ENCODE measurements at regions not wholly inside any gene's neighbourhood (a gene's known extent, or its start where the extent isn't known, plus 50 kb on each side); places are given as distances from the start of the nearest gene placed in this dataset.

DNA sequence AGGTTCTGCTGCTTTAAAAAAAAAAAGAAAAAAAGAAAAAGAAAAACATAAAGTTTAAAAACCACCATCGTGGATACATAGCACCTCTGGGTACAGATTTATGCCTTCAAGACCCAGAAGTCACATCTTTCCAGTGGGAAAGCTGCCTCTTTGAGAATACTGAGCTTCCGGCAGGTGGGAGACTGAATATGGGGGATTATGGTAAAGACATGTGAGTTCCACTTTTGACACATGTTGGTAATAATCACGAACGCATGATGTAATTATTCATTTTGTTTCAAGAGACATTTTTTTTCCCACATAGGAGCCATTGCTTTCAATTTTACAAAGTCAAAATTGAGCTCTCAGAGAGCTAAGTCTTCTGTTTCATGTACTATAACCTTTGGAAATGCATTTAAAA is 229.7 kb upstream of the CDH5 start:
- TF ChIP-seq GATA2 (IDR thresholded peaks at IDR 0.05; ENCODE audit: low read depth, low read length), result no peak
- no peak for TF ChIP-seq GATA3 (IDR thresholded peaks at IDR 0.05; ENCODE audit: low read depth, low read length)

DNA sequence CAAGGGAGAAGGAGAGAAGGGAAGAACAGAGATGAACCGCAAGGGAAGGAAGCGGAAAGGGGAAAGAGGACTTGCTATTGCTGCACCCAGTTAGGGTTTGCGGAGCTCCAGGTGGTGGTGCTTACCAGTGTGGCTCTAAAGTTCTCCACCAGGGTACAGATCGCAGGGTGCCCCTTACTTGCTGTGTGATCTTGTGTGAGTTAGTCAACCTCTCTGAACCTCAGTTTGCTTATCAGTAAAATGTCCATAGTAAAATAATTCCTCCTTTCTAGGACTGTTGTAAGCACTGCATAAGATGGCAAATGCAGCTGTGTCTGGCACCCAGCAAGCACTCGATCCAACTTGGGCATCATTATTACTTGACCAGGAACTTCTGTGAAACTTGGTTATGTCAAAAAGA is 230.7 kb upstream of the CDH5 start:
- TF ChIP-seq GATA3 (IDR thresholded peaks at IDR 0.05; ENCODE audit: low read depth, low read length) (no peak), GATA2 (IDR thresholded peaks at IDR 0.05; ENCODE audit: low read depth, low read length) (no peak)

DNA sequence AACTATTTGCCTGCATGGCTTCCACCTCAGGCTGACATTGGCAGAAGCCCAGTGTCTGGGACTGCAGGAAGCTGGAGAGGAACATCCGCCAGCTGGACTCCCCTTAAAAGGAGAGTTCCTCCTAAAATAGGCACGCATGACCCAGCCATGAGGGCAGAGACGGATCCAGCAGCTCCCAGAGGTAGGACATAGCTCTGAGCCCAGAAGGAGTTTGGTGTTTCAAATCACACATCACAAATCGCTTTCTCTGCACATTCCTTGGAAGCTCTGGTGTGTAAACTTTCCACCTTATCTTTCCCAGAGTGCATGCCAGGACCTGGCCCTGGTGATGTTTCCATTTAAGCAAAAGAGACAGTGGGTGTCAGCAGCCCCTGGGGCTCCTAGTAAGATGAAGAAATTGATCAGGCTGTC is 231.1 kb upstream of the CDH5 start:
- no peak for TF ChIP-seq GATA2 (IDR thresholded peaks at IDR 0.05; ENCODE audit: low read depth, low read length)
- TF ChIP-seq GATA3 (IDR thresholded peaks at IDR 0.05; ENCODE audit: low read depth, low read length), result no peak

DNA sequence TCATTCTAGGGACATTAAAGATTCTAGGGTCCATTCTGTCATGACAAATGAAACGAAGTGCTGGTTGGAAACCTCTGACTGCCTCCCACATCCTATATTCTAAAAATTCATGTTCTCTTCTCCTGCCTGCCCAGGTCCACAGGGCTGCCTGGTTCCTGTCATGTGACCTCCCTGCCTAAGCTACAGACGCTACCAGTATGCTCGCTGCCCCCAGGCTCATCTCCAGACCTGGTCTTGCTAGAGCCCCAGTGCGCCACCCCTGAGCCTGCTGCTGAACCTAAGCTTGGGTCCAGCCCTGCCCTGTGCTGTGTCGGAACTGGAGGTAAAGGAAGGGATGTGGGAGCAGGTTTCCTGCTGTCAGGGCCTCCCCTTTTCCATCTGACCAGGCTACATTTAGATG is 231.6 kb upstream of the CDH5 start:
- TF ChIP-seq GATA2 (IDR thresholded peaks at IDR 0.05; ENCODE audit: low read depth, low read length), result no peak
- TF ChIP-seq GATA3 (IDR thresholded peaks at IDR 0.05; ENCODE audit: low read depth, low read length), result no peak

DNA sequence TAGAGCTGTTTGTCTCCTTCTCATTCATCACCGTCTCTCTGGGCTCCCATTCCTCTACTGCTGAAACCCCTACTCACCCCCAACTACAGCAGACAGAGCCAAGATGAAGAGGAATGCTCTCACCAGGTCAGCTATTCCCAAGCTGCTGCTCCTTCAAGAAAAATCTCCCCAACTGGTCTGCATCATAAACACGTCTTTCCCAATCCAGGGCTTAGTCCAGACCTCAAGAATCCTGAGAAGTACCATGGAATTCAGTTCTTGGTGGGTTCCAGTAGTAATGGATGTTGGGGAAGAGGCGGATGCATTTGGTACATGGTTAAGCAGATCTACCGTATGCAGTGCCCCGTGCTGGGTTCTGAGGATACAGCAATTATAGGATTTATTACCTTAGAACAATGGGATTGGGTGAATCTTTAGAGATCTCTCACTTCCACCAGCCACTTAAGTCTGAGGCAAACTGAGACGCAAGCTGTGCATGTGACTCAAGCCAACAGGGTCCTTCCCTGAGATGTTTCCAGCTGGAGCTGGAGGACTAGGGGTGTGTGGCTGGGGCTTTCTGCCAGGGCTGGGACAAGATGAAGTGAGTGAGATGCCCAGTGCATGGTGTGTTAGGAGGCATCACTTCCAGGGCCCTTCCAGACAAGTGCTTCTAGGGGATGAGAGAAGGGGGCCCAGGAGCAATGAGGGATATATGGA is 232.7 kb upstream of the CDH5 start:
- TF ChIP-seq GATA2 (IDR thresholded peaks at IDR 0.05; ENCODE audit: low read depth, low read length) (no peak), GATA3 (IDR thresholded peaks at IDR 0.05; ENCODE audit: low read depth, low read length) (no peak)

DNA sequence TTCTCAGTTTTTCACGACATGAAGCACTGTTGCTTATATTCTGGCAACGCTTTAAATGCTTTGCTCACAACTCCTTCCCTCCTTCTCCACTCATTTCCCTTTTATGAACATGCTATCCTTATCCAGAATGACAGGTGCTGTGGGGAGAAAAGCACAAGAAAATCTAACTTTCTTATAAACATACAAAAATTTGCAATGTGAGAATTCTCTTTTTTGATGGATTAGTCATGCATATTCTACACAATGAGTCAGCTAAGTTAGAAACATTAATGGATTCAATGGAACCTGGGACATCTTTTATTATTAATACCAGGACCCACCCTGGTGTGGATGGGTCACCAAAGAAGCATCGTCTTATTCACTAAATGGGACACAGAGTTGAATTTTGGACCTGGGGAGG is 234.6 kb upstream of the CDH5 start:
- no peak for TF ChIP-seq GATA3 (IDR thresholded peaks at IDR 0.05; ENCODE audit: low read depth, low read length)

DNA sequence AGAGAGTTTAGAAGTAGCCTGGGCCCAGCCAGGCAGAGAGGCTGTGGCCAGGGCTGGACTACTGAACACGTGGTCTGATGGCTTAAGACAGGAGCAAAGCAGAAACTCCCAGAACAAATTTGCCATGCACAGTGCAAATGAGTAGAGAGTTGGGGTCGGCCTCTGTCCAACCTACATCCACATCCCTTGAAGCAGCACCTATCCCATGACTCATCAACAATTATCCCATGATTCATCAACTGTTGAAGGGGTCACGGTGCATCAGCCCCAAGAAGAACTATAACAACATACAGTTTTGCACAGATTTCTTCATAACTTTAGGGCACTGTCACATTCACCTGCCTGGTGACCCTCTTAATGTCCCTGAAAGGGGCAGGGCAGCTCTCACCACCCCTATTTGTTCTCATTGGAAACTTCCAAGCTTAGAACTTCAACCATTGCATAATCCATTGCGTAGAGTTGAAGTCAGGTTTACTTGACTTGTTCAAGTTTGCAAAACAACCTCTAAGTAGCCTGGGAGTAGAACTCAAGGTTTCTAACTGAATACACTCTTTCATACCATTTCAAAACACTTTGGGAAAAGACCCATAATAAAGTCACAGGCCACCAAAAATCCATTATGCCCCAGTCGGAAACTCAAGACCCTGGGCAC is 235.2 kb upstream of the CDH5 start:
- TF ChIP-seq GATA3 (IDR thresholded peaks at IDR 0.05; ENCODE audit: low read depth, low read length) (no peak), GATA2 (IDR thresholded peaks at IDR 0.05; ENCODE audit: low read depth, low read length) (no peak)

DNA sequence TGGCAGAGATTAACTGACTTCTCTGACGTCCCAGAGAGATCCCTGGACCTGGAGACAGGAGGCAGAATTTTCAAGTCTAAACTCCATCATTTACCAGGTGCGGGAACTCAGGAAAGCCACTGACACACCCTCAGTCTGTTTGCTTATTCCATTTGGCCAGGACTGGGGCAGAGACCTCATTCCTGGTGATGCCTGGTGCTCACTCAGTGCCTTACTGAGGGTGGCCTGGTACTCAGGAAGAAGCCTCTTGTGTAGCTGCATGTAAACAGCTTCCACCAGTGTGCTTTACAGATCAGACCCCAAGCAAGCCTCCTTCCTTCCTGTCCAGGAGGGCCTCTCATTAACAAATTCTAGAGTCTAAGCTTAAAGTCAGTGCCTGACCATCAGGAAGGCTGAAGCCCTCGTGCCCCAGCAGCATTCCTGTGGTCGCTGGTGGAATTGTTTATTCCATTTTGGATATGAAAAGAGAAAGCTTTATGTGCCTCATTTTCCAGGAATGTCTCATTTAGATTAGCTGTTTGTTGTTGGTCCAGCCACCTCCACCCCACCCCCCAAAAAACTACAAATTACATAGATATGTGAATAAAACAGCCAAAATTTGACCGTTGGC is 236.1 kb upstream of the CDH5 start:
- TF ChIP-seq GATA2 (IDR thresholded peaks at IDR 0.05; ENCODE audit: low read depth, low read length) (no peak), GATA3 (IDR thresholded peaks at IDR 0.05; ENCODE audit: low read depth, low read length) (no peak)

DNA sequence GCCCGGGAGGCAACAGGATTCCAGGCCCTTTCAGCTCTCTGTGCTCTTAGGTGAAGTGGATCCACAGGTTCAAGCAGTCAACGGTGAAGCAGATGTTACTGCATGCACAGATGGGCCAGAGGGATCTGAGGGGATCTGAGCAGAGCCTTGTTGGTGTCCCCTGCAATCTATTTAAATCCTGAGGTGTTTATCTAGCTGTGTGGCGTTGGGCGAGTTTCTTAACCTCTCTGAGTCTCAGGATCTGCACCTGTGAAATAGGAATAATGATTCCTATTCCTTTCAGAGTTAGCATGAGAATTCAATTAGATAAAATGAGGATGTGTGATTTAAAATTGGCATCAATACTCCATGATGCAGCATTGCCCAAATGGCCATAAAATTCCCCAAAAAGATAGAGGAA is 237.3 kb upstream of the CDH5 start:
- TF ChIP-seq GATA3 (IDR thresholded peaks at IDR 0.05; ENCODE audit: low read depth, low read length) (no peak), GATA2 (IDR thresholded peaks at IDR 0.05; ENCODE audit: low read depth, low read length) (no peak)

DNA sequence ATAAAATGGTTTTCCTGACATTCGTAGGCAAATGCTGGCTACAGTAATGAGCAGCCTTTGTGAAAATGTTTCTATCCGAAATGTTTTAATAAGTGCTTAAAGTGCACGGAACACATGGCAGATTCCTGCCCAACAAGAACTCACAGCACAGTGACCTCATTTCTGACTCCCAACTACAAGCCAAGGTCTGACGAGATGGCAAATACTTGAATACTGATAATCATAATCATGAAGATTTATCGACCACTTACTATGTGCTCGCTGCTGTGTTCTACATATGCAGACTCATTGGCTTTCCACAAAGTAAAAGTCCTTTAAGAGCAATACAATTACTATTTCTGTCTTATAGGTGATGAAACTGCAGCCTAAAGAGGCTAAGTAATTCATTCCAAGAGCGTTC is 238.1 kb upstream of the CDH5 start:
- no peak for TF ChIP-seq GATA3 (IDR thresholded peaks at IDR 0.05; ENCODE audit: low read depth, low read length)
- TF ChIP-seq GATA2 (IDR thresholded peaks at IDR 0.05; ENCODE audit: low read depth, low read length), result no peak

DNA sequence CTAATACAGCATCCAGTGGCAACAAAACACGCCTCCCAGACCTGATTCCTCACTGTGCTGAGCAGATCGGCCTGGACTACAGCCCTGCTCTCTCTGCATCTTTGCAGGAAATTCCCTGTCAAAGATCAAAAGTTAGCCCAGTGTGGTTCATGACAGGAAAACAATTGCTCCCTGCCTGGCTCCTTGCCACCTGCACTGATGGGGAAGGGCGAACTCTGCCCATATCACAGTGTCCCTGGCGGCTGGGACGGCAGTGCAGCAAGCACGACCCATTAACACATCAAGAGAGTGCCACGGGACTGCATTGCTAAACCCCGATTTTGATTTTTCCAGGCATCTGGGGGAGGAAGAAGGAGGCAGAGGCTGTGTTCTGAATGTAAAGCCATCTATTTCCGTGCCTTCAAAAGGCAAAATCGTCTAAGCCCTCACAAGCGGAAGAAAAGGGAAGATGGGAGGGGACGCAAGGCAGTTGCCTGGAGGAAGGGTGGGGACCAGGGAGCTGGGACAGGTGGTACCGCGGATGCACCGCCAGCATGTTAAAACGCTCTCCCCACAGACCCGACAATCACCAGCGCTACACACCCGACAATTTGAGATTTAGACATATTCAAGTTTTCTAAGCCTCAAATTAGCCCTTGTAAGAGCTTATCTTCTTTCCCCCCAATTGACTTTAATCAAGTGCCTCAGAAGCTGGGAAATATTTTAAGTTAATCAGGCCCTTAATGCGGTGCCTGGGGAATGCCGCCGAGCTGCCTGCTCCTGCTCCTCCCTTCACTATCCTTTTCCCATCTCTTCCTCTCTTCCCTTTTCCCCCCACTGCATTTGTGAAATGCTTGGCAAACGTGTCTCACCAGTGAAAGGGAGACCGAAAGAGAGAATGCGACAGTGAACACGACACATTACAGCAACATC is 238.8 kb upstream of the CDH5 start:
- TF ChIP-seq GATA2 (IDR thresholded peaks at IDR 0.05; ENCODE audit: low read depth, low read length) (no peak), GATA3 (IDR thresholded peaks at IDR 0.05; ENCODE audit: low read depth, low read length) (no peak)

DNA sequence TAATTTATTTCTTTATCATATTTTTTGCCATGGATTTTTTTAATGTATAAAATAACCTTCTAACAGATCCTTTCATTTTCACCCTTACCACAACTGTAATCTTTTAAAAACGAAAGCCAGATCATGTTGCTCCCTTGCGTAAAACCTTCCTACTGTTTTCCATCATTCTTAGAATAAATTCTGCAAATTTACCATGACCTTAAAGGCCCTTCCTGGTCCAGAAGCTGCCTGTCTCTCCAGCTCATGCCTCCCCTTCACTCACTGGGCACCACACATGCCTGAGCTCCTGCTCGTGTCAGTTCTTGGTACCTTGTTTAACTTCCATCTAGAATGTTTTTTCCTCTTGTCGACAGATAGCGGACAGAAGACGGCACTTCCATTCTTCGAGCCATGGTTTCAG is 245.0 kb upstream of the CDH5 start:
- no peak for TF ChIP-seq GATA3 (IDR thresholded peaks at IDR 0.05; ENCODE audit: low read depth, low read length)
- no peak for TF ChIP-seq GATA2 (IDR thresholded peaks at IDR 0.05; ENCODE audit: low read depth, low read length)

DNA sequence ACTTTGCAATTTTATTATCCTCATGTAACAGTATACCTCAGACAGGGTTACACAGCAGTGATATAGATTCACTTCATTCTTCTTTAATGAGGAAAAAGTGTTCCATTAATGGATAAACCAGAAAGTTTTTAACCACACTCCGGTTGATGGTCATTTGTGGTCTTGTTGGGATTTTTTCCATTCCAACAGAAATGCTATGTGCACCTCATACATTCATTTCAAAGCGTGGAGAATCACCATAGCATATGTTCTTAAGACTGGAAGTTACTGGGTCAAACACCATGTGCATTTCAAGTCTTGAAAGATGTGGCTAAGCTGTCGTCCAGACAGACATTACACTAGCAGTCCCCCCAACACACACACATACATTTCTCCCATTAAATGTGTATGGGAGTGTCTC is 245.8 kb upstream of the CDH5 start:
- TF ChIP-seq GATA2 (IDR thresholded peaks at IDR 0.05; ENCODE audit: low read depth, low read length), result no peak
